RPMI7951 (cell line): ENCODE measurements at regions not wholly inside any gene's neighbourhood (a gene's known extent, or its start where the extent isn't known, plus 50 kb on each side); places are given as distances from the start of the nearest gene placed in this dataset.
"Not testable (repeated sequence)": the region's sequence is repeated elsewhere in the genome, so short reads cannot be mapped to it uniquely, and the experiment has no call there.

Experiments
- DNase-seq: peaks from one replicate; pipeline ENCODE4 v3.0.0-alpha.2; 2012; ENCODE audit warnings: low read depth

GRCh38 chr6:66289889-66290288 lies 582.9 kb upstream of the EYS start:
- no peak for DNase-seq

GRCh38 chr6:66278115-66278514 lies 571.1 kb upstream of the EYS start:
- DNase-seq: no peak

GRCh38 chr6:66277400-66277799 lies 570.4 kb upstream of the EYS start:
- DNase-seq: no peak

- no peak for DNase-seq
Observed at GRCh38 chr6:66265737-66266136, 558.7 kb upstream of the EYS start.

- DNase-seq: no peak
Observed at GRCh38 chr6:66264376-66264775, 557.4 kb upstream of the EYS start.

- not testable (repeated sequence) for DNase-seq
Observed at GRCh38 chr6:66258731-66259487, 551.9 kb upstream of the EYS start.

- DNase-seq: no peak
Observed at GRCh38 chr6:66245231-66245630, 538.2 kb upstream of the EYS start.

- no peak for DNase-seq
Observed at GRCh38 chr6:66238851-66239250, 531.8 kb upstream of the EYS start.

GRCh38 chr6:66232890-66233289 lies 525.9 kb upstream of the EYS start:
- no peak for DNase-seq

- no peak for DNase-seq
Observed at GRCh38 chr6:66230591-66230990, 523.6 kb upstream of the EYS start.

- DNase-seq: no peak
Observed at GRCh38 chr6:66226109-66226508, 519.1 kb upstream of the EYS start.

- DNase-seq: no peak
Observed at GRCh38 chr6:66210964-66211363, 503.9 kb upstream of the EYS start.

GRCh38 chr6:66200390-66200789 lies 493.4 kb upstream of the EYS start:
- DNase-seq: no peak

- DNase-seq: no peak
Observed at GRCh38 chr6:66199171-66199570, 492.1 kb upstream of the EYS start.

- no peak for DNase-seq
Observed at GRCh38 chr6:66198062-66198624, 491.1 kb upstream of the EYS start.

GRCh38 chr6:66190858-66191257 lies 483.8 kb upstream of the EYS start:
- DNase-seq: no peak

GRCh38 chr6:66189915-66190314 lies 482.9 kb upstream of the EYS start:
- no peak for DNase-seq

- DNase-seq: no peak
Observed at GRCh38 chr6:66186756-66187155, 479.7 kb upstream of the EYS start.

- DNase-seq: no peak
Observed at GRCh38 chr6:66184091-66184490, 477.1 kb upstream of the EYS start.

GRCh38 chr6:66179361-66179760 lies 472.3 kb upstream of the EYS start:
- DNase-seq: no peak

- DNase-seq: no peak
Observed at GRCh38 chr6:66173587-66173986, 466.6 kb upstream of the EYS start.

- DNase-seq: not testable (repeated sequence)
Observed at GRCh38 chr6:66166713-66167112, 459.7 kb upstream of the EYS start.

- DNase-seq: no peak
Observed at GRCh38 chr6:66161546-66162108, 454.6 kb upstream of the EYS start.
